ENCODE measurements at regions not wholly inside any gene's neighbourhood (a gene's known extent, or its start where the extent isn't known, plus 50 kb on each side); places are given as distances from the start of the nearest gene placed in this dataset.

DNA sequence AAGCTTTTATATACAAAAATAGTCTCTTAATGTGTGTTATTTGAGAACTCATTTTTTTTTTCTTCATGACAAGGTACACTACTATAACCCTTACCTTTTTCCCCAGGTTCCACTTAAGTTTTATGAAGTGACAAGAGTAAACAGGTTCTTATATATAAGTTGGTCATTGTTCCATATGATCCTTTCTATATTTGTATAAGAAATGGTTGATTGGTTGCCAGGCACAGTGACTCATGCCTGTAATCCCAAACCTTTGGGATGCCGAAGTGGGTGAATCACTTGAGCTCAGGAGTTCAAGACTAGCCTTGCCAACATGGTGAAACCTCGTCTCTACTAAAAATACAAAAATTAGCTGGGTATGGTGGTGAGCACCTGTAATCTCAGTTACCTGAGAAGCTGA lies 108.3 kb downstream of the PCSK1 start:
- TF ChIP-seq GABPA (IDR thresholded peaks at IDR 0.05; ENCODE audit: low read depth) (no peak), POLR2AphosphoS5 (IDR thresholded peaks at IDR 0.05; ENCODE audit: low read depth) (no peak)
- TF ChIP-seq, protein P1, sequence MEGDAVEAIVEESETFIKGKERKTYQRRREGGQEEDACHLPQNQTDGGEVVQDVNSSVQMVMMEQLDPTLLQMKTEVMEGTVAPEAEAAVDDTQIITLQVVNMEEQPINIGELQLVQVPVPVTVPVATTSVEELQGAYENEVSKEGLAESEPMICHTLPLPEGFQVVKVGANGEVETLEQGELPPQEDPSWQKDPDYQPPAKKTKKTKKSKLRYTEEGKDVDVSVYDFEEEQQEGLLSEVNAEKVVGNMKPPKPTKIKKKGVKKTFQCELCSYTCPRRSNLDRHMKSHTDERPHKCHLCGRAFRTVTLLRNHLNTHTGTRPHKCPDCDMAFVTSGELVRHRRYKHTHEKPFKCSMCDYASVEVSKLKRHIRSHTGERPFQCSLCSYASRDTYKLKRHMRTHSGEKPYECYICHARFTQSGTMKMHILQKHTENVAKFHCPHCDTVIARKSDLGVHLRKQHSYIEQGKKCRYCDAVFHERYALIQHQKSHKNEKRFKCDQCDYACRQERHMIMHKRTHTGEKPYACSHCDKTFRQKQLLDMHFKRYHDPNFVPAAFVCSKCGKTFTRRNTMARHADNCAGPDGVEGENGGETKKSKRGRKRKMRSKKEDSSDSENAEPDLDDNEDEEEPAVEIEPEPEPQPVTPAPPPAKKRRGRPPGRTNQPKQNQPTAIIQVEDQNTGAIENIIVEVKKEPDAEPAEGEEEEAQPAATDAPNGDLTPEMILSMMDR (IDR thresholded peaks at IDR 0.05; ENCODE audit: insufficient read depth, low read length): no peak
- TF ChIP-seq, protein P2, sequence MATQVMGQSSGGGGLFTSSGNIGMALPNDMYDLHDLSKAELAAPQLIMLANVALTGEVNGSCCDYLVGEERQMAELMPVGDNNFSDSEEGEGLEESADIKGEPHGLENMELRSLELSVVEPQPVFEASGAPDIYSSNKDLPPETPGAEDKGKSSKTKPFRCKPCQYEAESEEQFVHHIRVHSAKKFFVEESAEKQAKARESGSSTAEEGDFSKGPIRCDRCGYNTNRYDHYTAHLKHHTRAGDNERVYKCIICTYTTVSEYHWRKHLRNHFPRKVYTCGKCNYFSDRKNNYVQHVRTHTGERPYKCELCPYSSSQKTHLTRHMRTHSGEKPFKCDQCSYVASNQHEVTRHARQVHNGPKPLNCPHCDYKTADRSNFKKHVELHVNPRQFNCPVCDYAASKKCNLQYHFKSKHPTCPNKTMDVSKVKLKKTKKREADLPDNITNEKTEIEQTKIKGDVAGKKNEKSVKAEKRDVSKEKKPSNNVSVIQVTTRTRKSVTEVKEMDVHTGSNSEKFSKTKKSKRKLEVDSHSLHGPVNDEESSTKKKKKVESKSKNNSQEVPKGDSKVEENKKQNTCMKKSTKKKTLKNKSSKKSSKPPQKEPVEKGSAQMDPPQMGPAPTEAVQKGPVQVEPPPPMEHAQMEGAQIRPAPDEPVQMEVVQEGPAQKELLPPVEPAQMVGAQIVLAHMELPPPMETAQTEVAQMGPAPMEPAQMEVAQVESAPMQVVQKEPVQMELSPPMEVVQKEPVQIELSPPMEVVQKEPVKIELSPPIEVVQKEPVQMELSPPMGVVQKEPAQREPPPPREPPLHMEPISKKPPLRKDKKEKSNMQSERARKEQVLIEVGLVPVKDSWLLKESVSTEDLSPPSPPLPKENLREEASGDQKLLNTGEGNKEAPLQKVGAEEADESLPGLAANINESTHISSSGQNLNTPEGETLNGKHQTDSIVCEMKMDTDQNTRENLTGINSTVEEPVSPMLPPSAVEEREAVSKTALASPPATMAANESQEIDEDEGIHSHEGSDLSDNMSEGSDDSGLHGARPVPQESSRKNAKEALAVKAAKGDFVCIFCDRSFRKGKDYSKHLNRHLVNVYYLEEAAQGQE (IDR thresholded peaks at IDR 0.05; ENCODE audit: insufficient replicate concordance, low read depth): no peak
